MCF 10A (cell line): ENCODE measurements at regions not wholly inside any gene's neighbourhood (a gene's known extent, or its start where the extent isn't known, plus 50 kb on each side); places are given as distances from the start of the nearest gene placed in this dataset.

Experiments used
- BruUV-seq: library from RNA; stranded (reverse); fragments of 400-500 nt; replicated peaks from 2 replicates; lab custom pipeline; 2021; lab: Mats Ljungman, UMichigan
- CTCF ChIA-PET: fragments of 300-600 bp; sonication (Branson Sonifier 250); formaldehyde crosslinking; extraction: SDS; loops from one replicate; lab custom pipeline; 2021; ENCODE audit warnings: antibody characterized with exemption, inconsistent platforms; lab: Yijun Ruan, JAX
- POLR2A ChIA-PET: fragments of 300-600, 350-650 bp; sonication (Branson Sonifier 250); formaldehyde crosslinking; extraction: SDS; loops from one replicate; lab custom pipeline; 2020; ENCODE audit warnings: antibody characterized with exemption, inconsistent platforms; lab: Yijun Ruan, JAX
- DNase-seq: peaks from one replicate; pipeline ENCODE4 v3.0.0-alpha.2; 2018; ENCODE audit not compliant: unreplicated experiment
- H3K27ac Mint-ChIP-seq: one replicate; pipeline ENCODE4 v1.8.0; 2022; ENCODE audit warnings: mild to moderate bottlenecking, low read depth, mixed read lengths; ENCODE audit not compliant: unreplicated experiment
- H3K27me3 Mint-ChIP-seq: one replicate; pipeline ENCODE4 v1.8.0; 2022; ENCODE audit warnings: mixed read lengths; ENCODE audit not compliant: insufficient read depth, unreplicated experiment
- H3K36me3 Mint-ChIP-seq: one replicate; pipeline ENCODE4 v1.8.0; 2022; ENCODE audit warnings: mild to moderate bottlenecking, moderate library complexity, mixed read lengths; ENCODE audit not compliant: insufficient read depth, unreplicated experiment
- H3K4me1 Mint-ChIP-seq: one replicate; pipeline ENCODE4 v1.8.0; 2022; ENCODE audit warnings: mixed read lengths; ENCODE audit not compliant: insufficient read depth, unreplicated experiment
- H3K4me3 Mint-ChIP-seq: one replicate; pipeline ENCODE4 v1.8.0; 2022; ENCODE audit warnings: mild to moderate bottlenecking, moderate library complexity, mixed read lengths; ENCODE audit not compliant: unreplicated experiment
- H3K9me3 Mint-ChIP-seq: one replicate; pipeline ENCODE4 v1.8.0; 2022; ENCODE audit warnings: mixed read lengths; ENCODE audit not compliant: unreplicated experiment
- intact Hi-C: fragments of 100-400 bp; cut with micrococcal nuclease; formaldehyde crosslinking; loops from 2 replicates; pipeline ENCODE4 v1.14.1; 2022
- TF ChIP-seq, protein P1 (sequence below): fragments of 200-600 bp; IDR thresholded peaks from one replicate; pipeline ENCODE4 v1.8.0; 2022; ENCODE audit warnings: antibody characterized with exemption, mild to moderate bottlenecking; ENCODE audit not compliant: unreplicated experiment

DNA sequence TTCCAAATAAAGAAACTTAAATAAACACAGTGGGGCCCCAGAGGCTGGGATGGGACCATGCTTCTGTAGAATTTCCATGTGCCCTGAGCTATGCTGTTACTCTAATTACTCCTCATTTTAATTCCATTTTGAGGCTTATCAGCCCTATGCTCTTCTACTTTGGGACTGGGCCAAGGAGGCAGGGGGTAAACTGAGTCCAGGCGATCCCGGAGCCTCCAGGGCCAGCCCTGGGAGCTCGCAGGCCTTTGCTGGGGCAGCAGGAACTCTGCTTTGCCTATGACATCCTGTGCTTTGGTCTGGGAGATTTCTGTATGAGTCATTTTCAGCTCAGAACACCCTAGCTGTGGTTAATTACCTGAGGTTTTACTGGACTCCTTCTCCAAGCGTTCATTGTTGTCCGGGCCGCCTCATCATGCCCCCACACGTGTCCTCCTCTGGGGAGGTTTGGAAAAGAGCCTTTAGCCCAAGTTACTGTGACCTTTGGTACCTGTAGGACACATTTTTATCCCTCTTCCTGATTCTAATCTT is 95.7 kb downstream of the RHOU start:
- Mint-ChIP-seq H3K4me1 (peaks cover 8% of the 10 kb centered on the region), H3K4me3 (no peak overlapping the region), H3K9me3 (no peaks in the 10 kb centered on the region), H3K27ac (peak overlapping the region; percentile 24), H3K36me3 (no peaks in the 10 kb centered on the region), H3K27me3 (peaks cover 51% of the 10 kb centered on the region)
- ChIA-PET CTCF (interaction anchor here (0.6 to 2.3 kb wide), 6 partner anchors 15 to 543 kb away, joined by 3 to 8 read pairs (median 4); no protein-coding TSS in a partner anchor), POLR2A (interaction anchor here (0.6 to 6.4 kb wide), 12 partner anchors 10 to 1165 kb away, joined by 3 to 39 read pairs (median 3); no protein-coding TSS in a partner anchor)
- BruUV-seq: no TSS peak
- intact Hi-C loops: loop anchor here (10.0 kb wide), 1 partner anchor 394 kb away; no protein-coding TSS in a partner anchor
- DNase-seq: peak; percentile 91
- TF ChIP-seq, protein P1, sequence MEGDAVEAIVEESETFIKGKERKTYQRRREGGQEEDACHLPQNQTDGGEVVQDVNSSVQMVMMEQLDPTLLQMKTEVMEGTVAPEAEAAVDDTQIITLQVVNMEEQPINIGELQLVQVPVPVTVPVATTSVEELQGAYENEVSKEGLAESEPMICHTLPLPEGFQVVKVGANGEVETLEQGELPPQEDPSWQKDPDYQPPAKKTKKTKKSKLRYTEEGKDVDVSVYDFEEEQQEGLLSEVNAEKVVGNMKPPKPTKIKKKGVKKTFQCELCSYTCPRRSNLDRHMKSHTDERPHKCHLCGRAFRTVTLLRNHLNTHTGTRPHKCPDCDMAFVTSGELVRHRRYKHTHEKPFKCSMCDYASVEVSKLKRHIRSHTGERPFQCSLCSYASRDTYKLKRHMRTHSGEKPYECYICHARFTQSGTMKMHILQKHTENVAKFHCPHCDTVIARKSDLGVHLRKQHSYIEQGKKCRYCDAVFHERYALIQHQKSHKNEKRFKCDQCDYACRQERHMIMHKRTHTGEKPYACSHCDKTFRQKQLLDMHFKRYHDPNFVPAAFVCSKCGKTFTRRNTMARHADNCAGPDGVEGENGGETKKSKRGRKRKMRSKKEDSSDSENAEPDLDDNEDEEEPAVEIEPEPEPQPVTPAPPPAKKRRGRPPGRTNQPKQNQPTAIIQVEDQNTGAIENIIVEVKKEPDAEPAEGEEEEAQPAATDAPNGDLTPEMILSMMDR: no peak

DNA sequence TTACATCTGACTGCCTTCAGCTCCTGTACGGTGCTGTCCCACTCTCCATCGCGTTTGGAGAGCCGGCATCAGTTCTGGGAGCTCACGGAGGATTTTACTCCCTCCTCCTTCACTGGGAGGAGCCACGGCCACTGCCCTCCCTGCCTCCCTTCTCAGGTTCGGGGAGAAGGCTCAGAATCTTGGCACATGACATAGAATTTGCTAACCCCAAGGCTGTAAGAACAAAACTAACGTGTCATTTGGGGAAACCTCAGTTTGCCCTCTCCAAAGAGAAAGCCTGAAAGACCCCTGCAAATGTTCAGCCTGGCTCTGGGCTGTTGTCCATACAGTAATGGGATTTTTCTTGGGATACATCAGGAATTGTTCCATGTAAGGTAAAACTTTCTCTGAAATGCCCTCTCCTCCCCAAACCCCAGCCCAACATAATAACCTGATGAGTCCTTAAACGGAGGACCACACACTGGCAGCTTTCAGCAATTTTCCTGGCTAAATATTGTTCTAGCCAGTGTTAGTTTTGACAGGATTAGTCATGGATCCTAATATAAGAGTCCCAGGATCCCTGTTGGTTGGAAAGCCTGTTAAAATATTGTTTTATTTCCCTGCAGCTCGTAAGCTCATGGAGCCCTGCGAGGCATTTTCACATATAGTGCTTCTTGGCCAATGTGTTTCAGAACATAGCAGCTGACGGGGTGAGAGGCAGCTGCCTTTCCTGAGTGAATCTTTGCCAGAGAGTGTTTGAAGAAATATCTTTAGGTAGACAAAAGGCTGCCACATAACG is 98.8 kb downstream of the RHOU start:
- intact Hi-C loops: loop anchor here (10.0 kb wide), 1 partner anchor 391 kb away; no protein-coding TSS in a partner anchor
- Mint-ChIP-seq H3K27me3 (peaks cover 43% of the 10 kb centered on the region), H3K27ac (peak overlapping the region; percentile 17), H3K4me3 (no peak overlapping the region), H3K36me3 (no peaks in the 10 kb centered on the region), H3K4me1 (peaks cover 35% of the 10 kb centered on the region), H3K9me3 (no peaks in the 10 kb centered on the region)
- ChIA-PET CTCF (interaction anchor here (0.5 to 3.8 kb wide), 5 partner anchors 28 to 1843 kb away, joined by 3 to 18 read pairs (median 5); no protein-coding TSS in a partner anchor), POLR2A (interaction anchor here (0.6 to 6.4 kb wide), 6 partner anchors 12 to 236 kb away, joined by 3 to 39 read pairs (median 3); no protein-coding TSS in a partner anchor)
- DNase-seq: peak; percentile 26
- no TSS peak for BruUV-seq
- TF ChIP-seq, protein P1: no peak

DNA sequence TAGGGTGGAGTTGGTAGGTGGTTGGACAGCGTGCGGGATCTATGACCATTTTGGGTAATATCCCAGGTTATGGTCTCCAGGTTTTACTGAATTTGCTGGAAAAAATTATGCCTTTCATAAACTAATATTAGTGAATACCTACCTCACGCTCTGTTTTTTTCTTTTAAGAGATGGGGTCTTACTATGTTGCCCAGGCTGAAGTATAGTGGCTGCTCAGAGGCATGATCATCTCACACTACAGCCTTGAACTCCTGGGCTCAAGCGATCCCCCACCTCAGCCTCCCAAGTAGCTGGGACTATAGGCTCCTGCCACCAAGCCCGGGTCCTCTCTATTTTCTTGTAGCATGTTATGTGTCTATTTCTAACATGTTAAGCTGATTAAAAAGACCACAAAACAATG is 100.2 kb downstream of the RHOU start:
- Mint-ChIP-seq H3K27me3 (peaks cover 52% of the 10 kb centered on the region), H3K27ac (no peak overlapping the region)

More for the DNA sequence above, 100.2 kb downstream of the RHOU start:
- intact Hi-C loops: loop anchor here (10.0 kb wide), 1 partner anchor 389 kb away; no protein-coding TSS in a partner anchor
- Mint-ChIP-seq H3K36me3 (no peaks in the 10 kb centered on the region), H3K4me1 (peaks cover 42% of the 10 kb centered on the region), H3K4me3 (no peak overlapping the region), H3K9me3 (no peaks in the 10 kb centered on the region)
- TF ChIP-seq, protein P1: no peak
- POLR2A ChIA-PET: interaction anchor here (0.7 to 6.4 kb wide), 3 partner anchors 24 to 189 kb away, joined by 4 to 39 read pairs (median 4); no protein-coding TSS in a partner anchor
- CTCF ChIA-PET: interaction anchor here (0.9 to 3.8 kb wide), 2 partner anchors 10 to 393 kb away, joined by 3 to 18 read pairs; no protein-coding TSS in a partner anchor
- no TSS peak for BruUV-seq
- no peak for DNase-seq
